Esophagus squamous epithelium (tissue), 4 donors: ENCODE measurements at regions not wholly inside any gene's neighbourhood (a gene's known extent, or its start where the extent isn't known, plus 50 kb on each side); places are given as distances from the start of the nearest gene placed in this dataset.

Source experiments
- POLR2A ChIP-seq, 4 donors: fragments of 450-650 bp; IDR thresholded peaks; one replicate each; pipeline ENCODE4 v1.6.1; 2017; ENCODE audit warnings: antibody characterized with exemption in 4 of 4, mild to moderate bottlenecking in 4 of 4, moderate library complexity in 3 of 4
- TF ChIP-seq, protein P1 (sequence below), 6 experiments: fragments of 450-650 bp in 4 of 6; fragments of 200-600 bp in 2 of 6; sonication (generic) in 2 of 6; IDR thresholded peaks; one replicate each; pipeline ENCODE4 v1.5.1; 2016 to 2019; ENCODE audit warnings: antibody characterized with exemption in 6 of 6, mild to moderate bottlenecking in 4 of 6, moderate library complexity in 4 of 6

DNA sequence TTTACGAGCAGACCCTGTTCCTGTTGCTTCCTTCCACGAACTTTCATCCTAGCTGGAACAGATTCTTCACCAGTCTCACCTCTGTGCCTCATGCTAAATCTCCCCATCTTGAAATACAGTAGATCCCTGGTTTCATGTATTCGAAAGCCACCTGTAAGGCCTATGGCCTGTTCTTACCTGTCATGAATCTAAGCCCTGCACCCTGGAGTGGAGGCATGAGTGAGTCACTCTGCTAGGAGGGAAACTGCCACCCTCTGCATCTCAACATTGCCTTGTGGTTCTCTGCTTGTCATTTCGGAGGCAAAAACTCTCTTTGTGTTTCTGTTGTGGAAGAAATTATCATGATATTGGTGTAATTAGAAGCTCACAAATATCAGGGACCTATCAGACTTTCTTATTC lies 320.0 kb downstream of the ENC1 start:
- TF ChIP-seq, protein P1, sequence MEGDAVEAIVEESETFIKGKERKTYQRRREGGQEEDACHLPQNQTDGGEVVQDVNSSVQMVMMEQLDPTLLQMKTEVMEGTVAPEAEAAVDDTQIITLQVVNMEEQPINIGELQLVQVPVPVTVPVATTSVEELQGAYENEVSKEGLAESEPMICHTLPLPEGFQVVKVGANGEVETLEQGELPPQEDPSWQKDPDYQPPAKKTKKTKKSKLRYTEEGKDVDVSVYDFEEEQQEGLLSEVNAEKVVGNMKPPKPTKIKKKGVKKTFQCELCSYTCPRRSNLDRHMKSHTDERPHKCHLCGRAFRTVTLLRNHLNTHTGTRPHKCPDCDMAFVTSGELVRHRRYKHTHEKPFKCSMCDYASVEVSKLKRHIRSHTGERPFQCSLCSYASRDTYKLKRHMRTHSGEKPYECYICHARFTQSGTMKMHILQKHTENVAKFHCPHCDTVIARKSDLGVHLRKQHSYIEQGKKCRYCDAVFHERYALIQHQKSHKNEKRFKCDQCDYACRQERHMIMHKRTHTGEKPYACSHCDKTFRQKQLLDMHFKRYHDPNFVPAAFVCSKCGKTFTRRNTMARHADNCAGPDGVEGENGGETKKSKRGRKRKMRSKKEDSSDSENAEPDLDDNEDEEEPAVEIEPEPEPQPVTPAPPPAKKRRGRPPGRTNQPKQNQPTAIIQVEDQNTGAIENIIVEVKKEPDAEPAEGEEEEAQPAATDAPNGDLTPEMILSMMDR (IDR thresholded peaks at IDR 0.05): no peak
- no peak for TF ChIP-seq POLR2A (IDR thresholded peaks at IDR 0.05)
